ENCODE measurements at regions not wholly inside any gene's neighbourhood (a gene's known extent, or its start where the extent isn't known, plus 50 kb on each side); places are given as distances from the start of the nearest gene placed in this dataset.

DNA sequence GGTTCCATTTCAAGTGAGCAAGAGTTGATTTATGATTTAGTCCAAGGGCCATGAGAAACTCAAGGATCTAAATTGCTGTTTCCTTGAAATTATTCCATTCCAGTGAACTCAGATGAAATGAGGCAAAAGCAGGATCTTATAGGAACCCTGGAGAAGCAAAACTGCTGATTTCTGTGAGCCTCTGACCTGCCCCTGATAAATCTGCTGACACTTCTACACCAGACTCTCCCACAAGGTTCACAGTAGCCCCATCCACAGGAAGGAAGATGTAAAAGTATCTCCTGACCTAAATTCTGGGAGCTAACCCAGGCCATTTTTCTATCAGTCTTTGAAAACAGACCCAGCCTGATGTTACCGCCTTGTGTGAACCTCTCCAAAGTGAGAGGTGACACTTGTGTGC lies 987.6 kb upstream of the AUTS2 start:
- TF ChIP-seq, protein P1, sequence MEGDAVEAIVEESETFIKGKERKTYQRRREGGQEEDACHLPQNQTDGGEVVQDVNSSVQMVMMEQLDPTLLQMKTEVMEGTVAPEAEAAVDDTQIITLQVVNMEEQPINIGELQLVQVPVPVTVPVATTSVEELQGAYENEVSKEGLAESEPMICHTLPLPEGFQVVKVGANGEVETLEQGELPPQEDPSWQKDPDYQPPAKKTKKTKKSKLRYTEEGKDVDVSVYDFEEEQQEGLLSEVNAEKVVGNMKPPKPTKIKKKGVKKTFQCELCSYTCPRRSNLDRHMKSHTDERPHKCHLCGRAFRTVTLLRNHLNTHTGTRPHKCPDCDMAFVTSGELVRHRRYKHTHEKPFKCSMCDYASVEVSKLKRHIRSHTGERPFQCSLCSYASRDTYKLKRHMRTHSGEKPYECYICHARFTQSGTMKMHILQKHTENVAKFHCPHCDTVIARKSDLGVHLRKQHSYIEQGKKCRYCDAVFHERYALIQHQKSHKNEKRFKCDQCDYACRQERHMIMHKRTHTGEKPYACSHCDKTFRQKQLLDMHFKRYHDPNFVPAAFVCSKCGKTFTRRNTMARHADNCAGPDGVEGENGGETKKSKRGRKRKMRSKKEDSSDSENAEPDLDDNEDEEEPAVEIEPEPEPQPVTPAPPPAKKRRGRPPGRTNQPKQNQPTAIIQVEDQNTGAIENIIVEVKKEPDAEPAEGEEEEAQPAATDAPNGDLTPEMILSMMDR (IDR thresholded peaks at IDR 0.05), result no peak
- no peak for TF ChIP-seq POLR2A (IDR thresholded peaks at IDR 0.05)
